GM11168 (cell line): ENCODE measurements at regions not wholly inside any gene's neighbourhood (a gene's known extent, or its start where the extent isn't known, plus 50 kb on each side); places are given as distances from the start of the nearest gene placed in this dataset.
"Not testable (repeated sequence)": the region's sequence is repeated elsewhere in the genome, so short reads cannot be mapped to it uniquely, and the experiment has no call there.

Experiments used
- in situ Hi-C: fragments of 300-500 bp; cut with MboI; formaldehyde crosslinking; loops from one replicate; pipeline ENCODE4 v1.12.0; 2022; ENCODE audit warnings: low sequenced_read_pairs; ENCODE audit not compliant: unreplicated experiment

DNA sequence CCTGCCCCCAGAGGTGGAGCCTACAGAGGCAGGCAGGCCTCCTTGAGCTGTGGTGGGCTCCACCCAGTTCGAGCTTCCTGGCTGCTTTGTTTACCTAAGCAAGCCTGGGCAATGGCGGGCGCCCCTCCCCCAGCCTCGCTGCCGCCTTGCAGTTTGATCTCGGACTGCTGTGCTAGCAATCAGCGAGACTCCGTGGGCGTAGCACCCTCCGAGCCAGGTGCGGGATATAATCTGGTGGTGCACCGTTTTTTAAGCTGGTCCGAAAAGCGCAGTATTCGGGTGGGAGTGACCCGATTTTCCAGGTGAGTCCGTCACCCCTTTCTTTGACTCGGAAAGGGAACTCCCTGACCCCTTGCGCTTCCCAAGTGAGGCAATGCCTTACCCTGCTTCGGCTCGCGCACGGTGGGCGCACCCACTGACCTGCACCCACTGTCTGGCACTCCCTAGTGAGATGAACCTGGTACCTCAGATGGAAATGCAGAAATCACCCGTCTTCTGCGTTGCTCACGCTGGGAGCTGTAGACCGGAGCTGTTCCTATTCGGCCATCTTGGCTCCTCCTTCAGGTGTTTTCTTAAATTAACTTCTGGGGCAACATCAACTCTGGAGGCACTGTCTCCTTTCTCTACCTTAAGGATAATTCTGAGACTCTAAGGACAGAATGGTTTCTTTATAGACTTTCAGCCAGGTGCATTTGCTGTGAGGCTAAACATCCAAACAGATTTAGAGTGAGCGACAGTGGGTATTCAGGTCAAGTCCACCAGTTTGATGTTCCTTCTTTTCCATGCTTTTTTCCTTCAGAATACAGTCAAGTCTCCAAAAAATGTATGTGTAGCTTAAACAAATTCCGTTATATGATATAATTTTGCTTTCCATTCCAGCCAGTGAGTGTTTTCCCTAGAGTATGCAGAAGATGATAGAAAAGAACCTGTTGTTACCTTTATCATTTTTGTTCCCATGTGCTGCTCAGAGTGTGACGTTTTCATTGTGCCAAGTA lies 170.8 kb downstream of the KCNRG start:
- in situ Hi-C loops = not testable (repeated sequence)

- in situ Hi-C loops = no loop called here
Measured at GRCh38 chr13:50187352-50188029, 172.2 kb downstream of the KCNRG start.

- in situ Hi-C loops = no loop called here
Measured at GRCh38 chr13:50188696-50189095, 173.5 kb downstream of the KCNRG start.

GRCh38 chr13:50189450-50189849 lies 174.2 kb downstream of the KCNRG start:
- in situ Hi-C loops = no loop called here

- in situ Hi-C loops = no loop called here
Measured at GRCh38 chr13:50191004-50191403, 175.8 kb downstream of the KCNRG start.

DNA sequence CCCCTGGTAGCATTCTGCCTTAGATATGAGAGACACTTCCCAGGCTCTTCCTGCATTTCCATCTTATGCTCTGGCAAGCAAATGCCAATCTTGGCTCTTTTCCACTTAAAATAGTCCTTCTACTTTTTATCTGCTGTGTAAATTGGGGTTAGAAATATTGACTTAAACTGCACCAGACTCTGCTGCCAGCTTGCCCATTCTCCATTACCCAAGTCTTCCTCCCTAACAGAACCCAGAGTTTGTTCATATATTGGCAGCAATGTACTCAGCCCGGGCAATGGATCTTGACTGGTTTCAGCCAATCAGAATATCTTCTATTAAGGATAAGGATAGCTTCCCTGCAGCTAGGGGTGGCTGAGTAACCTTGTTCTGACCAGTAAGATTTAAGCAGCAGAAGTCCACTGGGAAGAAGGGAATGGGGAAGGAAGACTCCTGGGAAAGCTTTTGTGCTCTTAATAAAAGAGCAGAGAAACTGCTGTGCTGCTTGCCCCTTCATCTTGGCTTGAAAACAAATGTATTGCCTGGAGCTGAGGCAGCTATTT lies 177.1 kb downstream of the KCNRG start:
- in situ Hi-C loops = no loop called here

GRCh38 chr13:50195045-50195444 lies 179.8 kb downstream of the KCNRG start:
- in situ Hi-C loops = no loop called here

DNA sequence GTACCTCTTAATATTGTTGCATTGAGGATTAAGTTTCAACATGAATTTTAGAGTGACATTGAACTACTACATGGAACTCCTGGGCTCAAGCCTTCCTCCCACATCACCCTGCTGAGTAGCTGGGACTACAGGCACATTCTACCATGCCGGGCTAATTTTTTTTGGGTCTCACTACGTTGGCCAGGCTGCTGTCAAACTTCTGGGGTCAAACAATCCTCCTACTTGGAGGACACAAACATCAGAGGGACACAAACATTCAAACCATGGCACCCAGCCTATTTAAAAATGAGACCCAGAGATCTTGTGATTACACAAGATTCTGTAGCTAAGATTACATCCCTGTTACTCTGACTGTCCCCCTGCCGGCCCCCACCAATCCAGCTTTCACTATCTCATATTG lies 180.9 kb downstream of the KCNRG start:
- in situ Hi-C loops = no loop called here

- in situ Hi-C loops = no loop called here
Measured at GRCh38 chr13:50197705-50198104, 182.5 kb downstream of the KCNRG start.

GRCh38 chr13:50198508-50198907 lies 183.3 kb downstream of the KCNRG start:
- in situ Hi-C loops = no loop called here

DNA sequence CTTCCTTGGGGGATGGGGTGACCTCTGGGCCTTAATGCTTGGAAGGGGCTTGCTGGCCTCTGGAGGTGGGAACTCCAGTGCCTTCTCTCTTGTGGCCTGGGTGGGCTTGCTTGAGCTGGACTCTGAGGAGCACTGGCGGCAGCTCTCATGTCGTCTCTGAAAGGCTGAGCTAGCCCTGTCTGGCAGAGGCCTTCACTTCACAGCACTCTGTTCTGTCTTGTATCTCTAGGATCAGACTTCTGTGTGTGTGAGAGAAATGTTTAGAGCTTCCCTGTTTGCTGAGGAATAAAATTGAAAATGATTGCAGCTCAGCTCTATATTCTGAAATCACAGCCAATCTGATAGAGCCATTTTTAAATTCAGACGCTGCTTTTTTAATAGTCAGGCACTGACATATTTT lies 185.3 kb downstream of the KCNRG start:
- in situ Hi-C loops = no loop called here

DNA sequence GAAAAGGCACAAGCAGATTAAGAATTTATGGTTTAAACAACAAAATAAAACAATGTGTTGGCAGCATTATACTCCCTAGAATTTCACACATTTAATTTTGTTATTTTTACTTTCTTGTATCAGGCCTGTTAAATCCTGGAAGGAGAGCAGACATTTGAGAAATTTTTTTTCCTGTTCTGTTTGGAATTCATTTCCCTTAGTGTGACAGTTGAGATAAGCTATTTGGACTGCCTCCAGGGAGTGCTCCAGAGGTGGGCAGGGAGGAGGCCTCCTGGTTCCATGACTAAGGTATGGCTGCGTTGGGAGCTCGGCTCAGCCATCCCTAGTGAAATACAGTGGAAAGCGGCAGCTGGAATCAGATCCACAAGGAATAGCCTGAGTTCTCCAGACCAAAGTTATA lies 185.7 kb downstream of the KCNRG start:
- in situ Hi-C loops = no loop called here

- in situ Hi-C loops = no loop called here
Measured at GRCh38 chr13:50202485-50202884, 187.2 kb downstream of the KCNRG start.

DNA sequence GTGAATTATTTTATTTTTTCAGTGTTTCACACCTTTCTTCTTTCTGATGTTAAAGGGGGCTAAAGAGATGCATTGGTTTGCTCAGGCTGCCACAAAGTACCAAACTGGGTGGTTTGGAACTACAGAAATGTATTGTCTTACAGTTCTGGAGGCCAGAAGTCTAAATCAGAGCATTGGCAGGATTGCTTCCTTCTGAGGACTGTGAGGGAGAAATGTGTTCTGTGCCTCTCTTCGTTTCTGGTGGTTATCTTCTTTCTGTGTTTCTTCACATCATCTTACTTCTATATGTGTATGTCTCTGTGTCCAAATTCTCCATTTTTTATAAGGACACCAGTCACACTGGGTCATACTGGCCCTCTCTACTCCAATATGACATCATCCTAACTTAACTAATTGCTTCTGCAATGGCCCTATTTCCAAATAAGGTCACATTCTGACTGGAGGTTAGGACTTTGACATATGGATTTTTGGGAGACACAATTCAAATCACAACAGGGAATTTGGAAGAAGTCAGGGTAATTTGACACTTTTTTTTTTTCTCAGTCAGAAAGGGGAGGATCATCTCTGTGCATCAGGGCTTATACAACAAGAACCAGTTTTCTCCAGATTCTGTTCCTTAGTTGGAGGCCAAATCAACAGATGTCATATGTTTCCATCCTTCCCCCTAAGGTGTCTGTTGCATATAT lies 188.2 kb downstream of the KCNRG start:
- in situ Hi-C loops = no loop called here

DNA sequence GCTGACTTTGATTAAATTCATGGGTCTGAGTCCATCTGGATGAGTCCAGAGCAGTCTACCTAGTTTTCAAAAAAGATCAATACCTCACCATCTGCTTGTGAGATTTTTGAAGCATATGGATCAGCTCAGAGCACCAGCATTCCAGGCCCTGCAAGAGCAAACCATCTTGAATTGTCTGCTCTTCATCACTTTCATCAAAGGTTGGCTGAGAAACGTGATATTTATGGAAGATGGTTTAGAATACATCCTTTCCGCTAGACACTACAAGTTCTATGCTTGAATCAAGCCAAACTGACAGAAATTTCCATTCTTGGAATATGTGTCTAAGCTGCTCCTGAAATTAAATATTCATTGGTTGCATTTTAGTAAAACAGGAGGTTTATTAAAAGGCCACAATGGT lies 190.3 kb downstream of the KCNRG start:
- in situ Hi-C loops = no loop called here

DNA sequence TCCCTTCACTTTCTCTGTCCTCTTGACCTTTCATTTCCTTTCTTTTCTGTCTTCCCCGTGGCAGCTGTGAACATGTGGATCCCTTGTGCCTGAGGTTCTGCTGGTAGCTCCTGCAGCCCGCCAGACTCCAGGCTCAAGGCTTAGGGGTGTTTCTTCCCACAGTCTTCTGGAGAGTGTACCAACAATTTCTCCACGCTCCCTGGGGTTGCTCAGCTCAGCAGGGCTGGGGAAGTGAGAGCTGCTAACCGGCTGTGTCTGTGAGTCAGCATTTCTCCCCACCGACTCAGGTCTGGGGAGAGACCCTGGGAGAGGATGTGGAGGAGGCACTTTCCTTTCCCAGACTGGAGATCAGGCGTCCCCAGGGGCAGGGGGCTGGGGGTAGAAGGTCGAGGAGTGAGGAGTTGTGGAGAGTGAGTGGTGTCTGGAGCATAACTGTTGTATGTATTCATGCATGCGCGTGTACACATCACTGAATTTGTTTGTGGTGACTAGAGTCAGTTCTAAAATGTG lies 193.6 kb downstream of the KCNRG start:
- in situ Hi-C loops = no loop called here

DNA sequence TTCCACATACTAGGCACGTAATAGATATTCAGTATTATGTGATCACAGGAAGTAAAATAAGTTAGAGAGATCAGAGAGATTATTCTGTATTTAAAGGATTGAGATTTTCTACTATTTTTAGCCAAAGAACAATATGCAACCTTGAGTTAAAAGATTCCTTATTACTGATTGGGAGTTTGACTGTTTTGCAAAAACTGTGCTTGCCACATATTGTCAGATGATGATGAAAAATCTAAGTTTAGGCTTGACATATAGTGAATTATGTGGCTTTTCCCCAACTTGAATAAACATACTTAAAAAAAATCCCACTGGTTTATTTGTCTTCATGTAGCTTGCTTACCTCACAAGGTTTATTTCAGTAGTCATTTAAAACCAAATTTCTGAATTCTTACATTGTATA lies 194.4 kb downstream of the KCNRG start:
- in situ Hi-C loops = no loop called here

GRCh38 chr13:50213526-50213925 lies 198.3 kb downstream of the KCNRG start:
- in situ Hi-C loops = no loop called here

DNA sequence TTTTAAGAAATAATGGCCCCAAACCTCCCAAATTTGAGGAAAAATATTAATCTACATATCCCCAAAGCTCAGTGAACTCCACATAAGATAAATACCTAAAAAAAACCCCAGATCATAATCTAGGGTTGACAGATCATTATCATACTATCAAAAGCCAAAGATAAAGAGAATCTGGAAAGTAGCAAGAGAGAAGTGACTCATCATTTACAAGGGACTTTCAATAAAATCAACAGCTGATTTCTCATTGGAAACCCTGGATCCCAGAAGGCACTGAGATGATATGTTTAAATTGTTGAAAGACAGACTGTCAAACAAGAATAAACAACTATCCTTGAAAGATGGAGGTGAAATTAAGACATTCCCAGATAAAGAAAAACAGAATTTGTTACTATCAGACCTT lies 199.3 kb downstream of the KCNRG start:
- in situ Hi-C loops = no loop called here

DNA sequence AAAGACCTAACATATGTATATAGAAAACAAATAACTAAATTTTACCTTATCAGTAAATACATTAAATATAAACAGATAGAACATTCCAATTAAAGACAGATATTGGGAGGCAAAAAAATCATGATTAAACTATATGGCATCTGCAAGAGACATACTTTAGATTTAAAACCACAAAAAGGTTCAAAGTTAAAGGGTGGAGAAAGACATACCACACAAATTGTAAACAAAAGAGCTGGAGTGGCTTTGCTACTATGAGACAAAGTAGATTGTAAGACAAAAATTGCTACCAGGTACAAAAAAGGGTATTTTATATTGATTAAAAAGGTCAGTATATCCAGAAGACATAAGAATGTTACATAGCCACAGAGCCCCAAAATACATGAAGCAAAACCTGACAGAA lies 200.2 kb downstream of the KCNRG start:
- in situ Hi-C loops = no loop called here
